Activated CD4-positive, alpha-beta T cell treated with anti-CD3 and anti-CD28 coated beads, Interleukin-2, amount 10 ng/mL, durations not matched to agents 7 days and 5 days (primary cell): ENCODE measurements at regions not wholly inside any gene's neighbourhood (a gene's known extent, or its start where the extent isn't known, plus 50 kb on each side); places are given as distances from the start of the nearest gene placed in this dataset.
"Not testable (repeated sequence)": the region's sequence is repeated elsewhere in the genome, so short reads cannot be mapped to it uniquely, and the experiment has no call there.

Source experiments
- CTCF ChIA-PET: fragments of 350-600 bp; sonication (Branson Sonifier 250); formaldehyde crosslinking; loops from one replicate; lab custom pipeline; 2021; ENCODE audit warnings: antibody characterized with exemption; lab: Charles Lee
- POLR2A ChIA-PET: fragments of 350-600 bp; sonication (Branson Sonifier 250); formaldehyde crosslinking; loops from one replicate; lab custom pipeline; 2021; ENCODE audit warnings: antibody characterized with exemption; lab: Charles Lee
- DNase-seq: peaks from one replicate; pipeline ENCODE4 v3.0.0-alpha.2; 2020
- H3K27ac Mint-ChIP-seq: one replicate; pipeline ENCODE4 v1.8.0; 2021; ENCODE audit warnings: mild to moderate bottlenecking, moderate library complexity, mixed read lengths
- H3K27me3 Mint-ChIP-seq: one replicate; pipeline ENCODE4 v1.8.0; 2021; ENCODE audit warnings: mixed read lengths
- H3K36me3 Mint-ChIP-seq: one replicate; pipeline ENCODE4 v1.8.0; 2021; ENCODE audit warnings: low read depth, mixed read lengths
- H3K4me1 Mint-ChIP-seq: one replicate; pipeline ENCODE4 v1.8.0; 2021; ENCODE audit warnings: mixed read lengths
- H3K4me3 Mint-ChIP-seq: one replicate; pipeline ENCODE4 v1.8.0; 2021; ENCODE audit warnings: mild to moderate bottlenecking, moderate library complexity, mixed read lengths
- H3K9me3 Mint-ChIP-seq: one replicate; pipeline ENCODE4 v1.8.0; 2021; ENCODE audit warnings: mixed read lengths

DNA sequence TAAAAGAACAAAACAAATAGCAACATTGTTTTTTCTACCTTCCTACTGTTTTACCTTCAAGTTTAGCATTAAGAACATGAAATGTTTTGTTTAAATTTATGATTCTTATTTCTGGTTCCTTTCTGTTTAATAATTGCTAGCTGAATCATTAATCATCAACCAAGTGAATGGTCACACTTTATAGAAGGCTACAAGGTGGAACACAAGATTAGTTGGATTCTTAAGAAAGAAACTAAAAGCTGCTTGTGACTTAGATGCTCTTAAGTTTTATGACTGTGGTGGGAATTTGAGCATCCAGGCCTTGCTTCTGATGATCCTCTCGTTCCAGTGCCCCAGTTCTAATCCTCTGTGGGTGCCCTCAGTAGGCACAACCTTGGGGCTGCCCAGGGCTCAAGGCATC, 947.5 kb upstream of the DEFB115 start:
- H3K4me1 Mint-ChIP-seq, H3K4me3 Mint-ChIP-seq, POLR2A ChIA-PET, H3K27ac Mint-ChIP-seq, H3K36me3 Mint-ChIP-seq, DNase-seq, CTCF ChIA-PET, H3K27me3 Mint-ChIP-seq, H3K9me3 Mint-ChIP-seq: not testable (repeated sequence)

DNA sequence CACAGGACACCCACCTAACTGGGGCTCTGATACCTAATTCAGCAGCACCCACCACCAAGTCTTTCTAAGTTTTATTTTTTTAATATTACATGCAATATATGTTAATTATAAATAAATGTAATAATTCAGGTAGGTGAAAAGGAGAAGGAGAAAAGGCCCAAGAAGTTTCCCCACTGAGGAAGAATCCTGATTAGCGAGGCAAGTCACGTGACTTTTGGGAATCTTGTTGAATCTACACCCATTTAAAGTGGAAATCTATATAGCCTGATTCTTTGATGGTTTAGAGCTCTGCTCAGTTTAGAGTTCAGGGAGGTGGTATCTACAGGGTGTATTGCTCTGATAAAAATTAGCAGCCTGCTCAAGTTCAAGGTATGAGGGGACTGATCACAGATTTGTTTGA, 947.1 kb upstream of the DEFB115 start:
- H3K4me3 Mint-ChIP-seq, H3K4me1 Mint-ChIP-seq, H3K27ac Mint-ChIP-seq, DNase-seq, H3K9me3 Mint-ChIP-seq, POLR2A ChIA-PET, CTCF ChIA-PET, H3K27me3 Mint-ChIP-seq, H3K36me3 Mint-ChIP-seq: not testable (repeated sequence)

GRCh38 chr20:30312220-30312619, 945.2 kb upstream of the DEFB115 start:
- CTCF ChIA-PET, H3K27ac Mint-ChIP-seq, H3K4me1 Mint-ChIP-seq, POLR2A ChIA-PET, H3K4me3 Mint-ChIP-seq, H3K36me3 Mint-ChIP-seq, H3K27me3 Mint-ChIP-seq, DNase-seq, H3K9me3 Mint-ChIP-seq: not testable (repeated sequence)

GRCh38 chr20:30313660-30314059, 943.8 kb upstream of the DEFB115 start:
- H3K9me3 Mint-ChIP-seq, DNase-seq, CTCF ChIA-PET, H3K4me3 Mint-ChIP-seq, H3K27ac Mint-ChIP-seq, H3K4me1 Mint-ChIP-seq, POLR2A ChIA-PET, H3K36me3 Mint-ChIP-seq, H3K27me3 Mint-ChIP-seq: not testable (repeated sequence)

DNA sequence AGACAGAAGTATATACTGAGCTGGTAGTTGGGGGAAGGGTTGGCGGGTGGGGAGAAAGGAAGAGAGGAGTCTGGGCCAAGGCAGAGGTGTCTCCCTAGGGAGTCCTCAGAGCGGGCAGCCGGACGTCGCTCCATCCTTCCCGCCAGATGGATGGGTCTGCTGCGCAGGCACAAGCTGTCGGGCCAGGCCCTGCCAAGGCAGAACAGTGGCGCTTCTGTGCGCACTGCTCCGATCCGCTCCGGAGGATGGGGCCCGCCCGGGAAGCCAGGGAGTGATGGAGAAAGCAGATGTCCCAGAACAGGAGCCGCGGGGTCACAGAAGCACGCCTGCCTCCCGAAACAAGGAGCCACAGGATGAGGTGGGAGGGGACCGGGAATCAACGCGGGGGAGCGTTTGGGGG, 941.4 kb upstream of the DEFB115 start:
- POLR2A ChIA-PET, H3K27me3 Mint-ChIP-seq, H3K9me3 Mint-ChIP-seq, H3K4me1 Mint-ChIP-seq, H3K4me3 Mint-ChIP-seq, H3K27ac Mint-ChIP-seq, CTCF ChIA-PET, H3K36me3 Mint-ChIP-seq, DNase-seq: not testable (repeated sequence)

DNA sequence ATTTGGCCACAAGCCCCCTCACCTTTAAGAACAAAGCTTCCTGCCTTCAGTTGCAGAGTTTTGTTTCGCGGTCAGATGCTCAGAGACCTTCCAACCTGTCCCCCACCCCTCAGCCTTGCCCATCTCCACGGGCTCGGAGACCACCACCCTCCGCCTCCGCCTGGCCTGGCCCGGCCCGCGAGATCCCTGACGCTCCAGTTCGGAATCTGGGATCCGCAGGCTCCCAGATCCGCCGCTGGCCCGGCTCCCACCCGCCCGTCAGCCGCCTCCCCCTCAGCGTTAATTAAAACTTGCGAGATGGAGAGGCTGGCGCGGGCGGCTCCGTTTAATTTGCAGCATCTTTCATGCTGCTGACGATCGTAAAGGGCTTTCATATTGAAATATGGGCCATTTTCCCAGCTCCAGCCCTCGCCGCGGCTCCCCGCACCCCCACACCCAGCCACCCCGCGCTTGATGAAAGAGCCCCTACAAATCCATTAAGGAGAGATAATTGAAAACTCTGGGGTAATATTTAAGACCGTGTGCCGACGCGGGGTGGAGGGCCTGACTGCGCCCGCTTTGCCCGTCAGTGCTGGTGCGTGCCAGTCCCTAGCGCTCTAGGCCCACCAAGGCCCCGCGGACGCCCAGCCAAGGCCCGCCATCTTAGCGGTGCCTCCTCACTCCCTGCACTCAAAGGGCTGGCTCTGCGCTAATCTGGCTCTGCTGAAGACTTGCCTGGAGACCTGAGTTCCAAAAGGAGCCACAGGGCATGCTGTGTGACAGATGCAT, 940.7 kb upstream of the DEFB115 start:
- H3K27ac Mint-ChIP-seq, CTCF ChIA-PET, H3K4me1 Mint-ChIP-seq, H3K4me3 Mint-ChIP-seq, H3K36me3 Mint-ChIP-seq, H3K27me3 Mint-ChIP-seq, DNase-seq, H3K9me3 Mint-ChIP-seq, POLR2A ChIA-PET: not testable (repeated sequence)

DNA sequence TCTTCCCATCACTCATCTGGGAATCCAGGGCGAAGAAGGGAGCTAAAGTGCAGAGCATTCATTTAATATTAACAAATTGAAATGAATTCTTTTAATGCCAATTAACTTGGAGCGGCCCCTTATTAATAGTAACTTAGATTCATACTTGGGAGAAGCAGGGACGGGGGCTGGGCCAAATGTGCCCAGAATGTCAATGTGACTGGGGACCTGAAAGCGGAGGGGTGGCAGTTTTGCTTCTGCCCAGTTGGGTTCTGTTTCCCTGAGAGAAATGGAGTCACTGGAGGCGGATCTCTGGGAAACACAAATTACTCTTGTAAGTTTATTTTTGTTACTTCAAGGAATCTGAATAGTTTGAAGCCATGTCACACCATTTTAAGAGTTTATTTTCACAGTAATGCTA, 923.7 kb upstream of the DEFB115 start:
- H3K9me3 Mint-ChIP-seq, H3K27me3 Mint-ChIP-seq, H3K27ac Mint-ChIP-seq, H3K4me1 Mint-ChIP-seq, H3K36me3 Mint-ChIP-seq, H3K4me3 Mint-ChIP-seq, CTCF ChIA-PET, DNase-seq, POLR2A ChIA-PET: not testable (repeated sequence)

DNA sequence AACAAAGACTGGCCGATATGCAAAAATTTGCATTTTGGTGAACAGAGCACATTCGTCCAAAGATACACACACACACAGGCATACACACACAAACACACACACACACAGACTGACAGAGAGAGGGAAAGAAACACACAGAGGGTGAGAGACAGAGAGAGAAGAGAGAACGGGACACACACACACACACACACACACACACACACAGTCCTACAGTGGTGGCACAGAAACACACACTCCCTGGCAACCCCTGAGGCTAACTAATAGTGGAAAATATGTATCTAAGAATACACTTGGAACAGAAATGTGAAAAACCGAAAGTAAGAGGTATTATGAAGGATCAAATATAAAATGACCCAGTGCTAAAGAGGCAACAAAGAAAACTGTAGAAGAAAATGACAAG, 919.9 kb upstream of the DEFB115 start:
- H3K9me3 Mint-ChIP-seq, POLR2A ChIA-PET, H3K27ac Mint-ChIP-seq, H3K4me1 Mint-ChIP-seq, H3K4me3 Mint-ChIP-seq, H3K27me3 Mint-ChIP-seq, DNase-seq, H3K36me3 Mint-ChIP-seq, CTCF ChIA-PET: not testable (repeated sequence)

- POLR2A ChIA-PET, H3K27me3 Mint-ChIP-seq, H3K4me3 Mint-ChIP-seq, DNase-seq, CTCF ChIA-PET, H3K36me3 Mint-ChIP-seq, H3K4me1 Mint-ChIP-seq, H3K9me3 Mint-ChIP-seq, H3K27ac Mint-ChIP-seq: not testable (repeated sequence)
Observed at GRCh38 chr20:30348932-30349331, 908.5 kb upstream of the DEFB115 start.

DNA sequence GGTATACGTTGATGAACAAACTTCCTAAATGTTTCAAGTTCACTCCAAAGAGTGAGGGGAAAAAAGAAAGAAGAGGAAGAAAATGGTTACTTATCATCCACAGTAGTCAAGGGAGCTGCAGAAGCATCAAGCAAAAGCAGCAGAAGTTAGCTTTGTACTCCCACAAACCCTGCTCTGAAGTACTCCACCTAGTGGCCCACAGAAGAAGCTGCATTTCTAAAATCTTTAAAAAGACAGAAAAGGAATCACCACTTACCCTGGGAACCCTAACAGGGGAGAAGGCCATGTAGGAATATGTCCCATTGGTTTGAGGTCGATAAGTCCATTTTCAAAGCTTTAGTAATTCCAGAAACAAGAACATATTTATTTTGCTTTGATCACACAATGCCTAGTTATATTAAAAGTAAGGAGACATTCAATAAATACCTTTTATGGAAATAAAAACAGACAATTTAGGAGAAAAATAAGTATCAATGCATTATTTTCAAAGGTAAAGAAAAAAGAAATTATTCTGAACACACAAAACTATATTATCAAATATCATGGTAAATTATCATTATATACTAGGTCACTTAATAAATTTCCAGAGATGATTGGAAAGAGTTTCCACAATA, 900.5 kb upstream of the DEFB115 start:
- H3K27me3 Mint-ChIP-seq, H3K4me1 Mint-ChIP-seq, H3K27ac Mint-ChIP-seq, H3K36me3 Mint-ChIP-seq, H3K9me3 Mint-ChIP-seq, POLR2A ChIA-PET, CTCF ChIA-PET, DNase-seq, H3K4me3 Mint-ChIP-seq: not testable (repeated sequence)

GRCh38 chr20:30361756-30362155, 895.7 kb upstream of the DEFB115 start:
- CTCF ChIA-PET = not testable (repeated sequence)

DNA sequence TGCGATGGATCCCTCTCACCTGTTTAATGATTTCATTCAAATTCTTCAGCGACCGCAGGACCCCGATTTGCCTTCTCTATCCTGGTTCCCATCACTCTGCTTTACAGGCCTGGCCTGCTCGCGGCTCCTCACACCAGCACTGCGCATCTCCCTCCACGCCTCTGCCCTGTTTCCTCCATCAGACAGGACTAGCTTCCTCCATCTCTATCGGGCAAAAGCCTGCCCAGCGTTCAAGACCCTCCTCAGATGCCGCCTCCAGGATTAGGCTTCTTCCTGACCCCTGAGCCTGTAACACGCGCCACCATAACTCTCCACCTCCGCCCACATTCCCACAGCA, 881.1 kb upstream of the DEFB115 start:
- Mint-ChIP-seq H3K4me3 (peak overlapping the region; percentile 89), H3K27ac (peak overlapping the region; percentile 92), H3K4me1 (peaks cover 23% of the 10 kb centered on the region), H3K9me3 (peaks cover 15% of the 10 kb centered on the region)
- CTCF ChIA-PET = interaction anchor here (1.2 kb wide), 1 partner anchor 1774 kb away, joined by 3 read pairs; no protein-coding TSS in a partner anchor
- H3K36me3 Mint-ChIP-seq, POLR2A ChIA-PET, DNase-seq, H3K27me3 Mint-ChIP-seq: not testable (repeated sequence)

More at GRCh38 chr20:30361756-30362155, 895.7 kb upstream of the DEFB115 start:
- H3K27ac Mint-ChIP-seq, H3K27me3 Mint-ChIP-seq, DNase-seq, POLR2A ChIA-PET, H3K36me3 Mint-ChIP-seq, H3K4me1 Mint-ChIP-seq, H3K9me3 Mint-ChIP-seq, H3K4me3 Mint-ChIP-seq: not testable (repeated sequence)

- Mint-ChIP-seq H3K36me3 (peaks cover 12% of the 10 kb centered on the region), H3K9me3 (peaks cover 12% of the 10 kb centered on the region), H3K4me1 (peaks cover 27% of the 10 kb centered on the region), H3K27me3 (no peaks in the 10 kb centered on the region), H3K4me3 (peak overlapping the region; percentile 89), H3K27ac (peak overlapping the region; percentile 92)
- CTCF ChIA-PET = interaction anchor here (1.2 kb wide), 1 partner anchor 1775 kb away, joined by 3 read pairs; no protein-coding TSS in a partner anchor
- POLR2A ChIA-PET = interaction anchor here (0.7 kb wide), 1 partner anchor 20 kb away, joined by 5 read pairs; no protein-coding TSS in a partner anchor
- DNase-seq = peak; percentile 85
Observed at GRCh38 chr20:30376767-30377658, 880.5 kb upstream of the DEFB115 start.
